ENCODE measurements at regions not wholly inside any gene's neighbourhood (a gene's known extent, or its start where the extent isn't known, plus 50 kb on each side); places are given as distances from the start of the nearest gene placed in this dataset.

GRCh38 chr2:12658310-12658945 lies 58.3 kb upstream of the TRIB2 start:
- no peak for TF ChIP-seq MYC (IDR thresholded peaks at IDR 0.05; ENCODE audit: low read depth, low read length)
- no peak for TF ChIP-seq MAX (IDR thresholded peaks at IDR 0.05; ENCODE audit: low read depth, low read length)
- TF ChIP-seq CTCF (IDR thresholded peaks at IDR 0.05; ENCODE audit: low read depth, low read length), result no peak
- TF ChIP-seq POLR2A (IDR thresholded peaks at IDR 0.05; ENCODE audit: extremely low read depth, insufficient read length), result no peak
- no peak for DNase-seq (ENCODE audit: low read depth)
- no peak overlapping the region for H3K4me3 ChIP-seq (ENCODE audit: low read depth, low read length)

GRCh38 chr2:12661489-12661888 lies 55.2 kb upstream of the TRIB2 start:
- no peak overlapping the region for H3K4me3 ChIP-seq (ENCODE audit: low read depth, low read length)
- DNase-seq (ENCODE audit: low read depth), result peak; percentile 30
- TF ChIP-seq POLR2A (IDR thresholded peaks at IDR 0.05; ENCODE audit: extremely low read depth, insufficient read length), result no peak
- TF ChIP-seq CTCF (IDR thresholded peaks at IDR 0.05; ENCODE audit: low read depth, low read length), result no peak
- TF ChIP-seq MAX (IDR thresholded peaks at IDR 0.05; ENCODE audit: low read depth, low read length), result no peak
- no peak for TF ChIP-seq MYC (IDR thresholded peaks at IDR 0.05; ENCODE audit: low read depth, low read length)

- TF ChIP-seq POLR2A (IDR thresholded peaks at IDR 0.05; ENCODE audit: extremely low read depth, insufficient read length), result no peak
- no peak for TF ChIP-seq MAX (IDR thresholded peaks at IDR 0.05; ENCODE audit: low read depth, low read length)
- H3K4me3 ChIP-seq (ENCODE audit: low read depth, low read length), result no peak overlapping the region
- DNase-seq (ENCODE audit: low read depth), result no peak
Measured at GRCh38 chr2:12663306-12664037, 53.3 kb upstream of the TRIB2 start.

- DNase-seq (ENCODE audit: low read depth), result no peak
- no peak for TF ChIP-seq POLR2A (IDR thresholded peaks at IDR 0.05; ENCODE audit: extremely low read depth, insufficient read length)
- TF ChIP-seq CTCF (IDR thresholded peaks at IDR 0.05; ENCODE audit: low read depth, low read length), result no peak
- TF ChIP-seq MAX (IDR thresholded peaks at IDR 0.05; ENCODE audit: low read depth, low read length), result no peak
- TF ChIP-seq MYC (IDR thresholded peaks at IDR 0.05; ENCODE audit: low read depth, low read length), result no peak
- no peak overlapping the region for H3K4me3 ChIP-seq (ENCODE audit: low read depth, low read length)
Measured at GRCh38 chr2:12665334-12665733, 51.4 kb upstream of the TRIB2 start.

- DNase-seq (ENCODE audit: low read depth), result no peak
- TF ChIP-seq POLR2A (IDR thresholded peaks at IDR 0.05; ENCODE audit: extremely low read depth, insufficient read length) (no peak), MYC (IDR thresholded peaks at IDR 0.05; ENCODE audit: low read depth, low read length) (no peak), MAX (IDR thresholded peaks at IDR 0.05; ENCODE audit: low read depth, low read length) (no peak), CTCF (IDR thresholded peaks at IDR 0.05; ENCODE audit: low read depth, low read length) (no peak)
- H3K4me3 ChIP-seq (ENCODE audit: low read depth, low read length), result no peak overlapping the region
Measured at GRCh38 chr2:12666445-12666844, 50.3 kb upstream of the TRIB2 start.
